Effector memory CD8-positive, alpha-beta T cell (primary cell): ENCODE measurements at regions not wholly inside any gene's neighbourhood (a gene's known extent, or its start where the extent isn't known, plus 50 kb on each side); places are given as distances from the start of the nearest gene placed in this dataset.
A peak's percentile ranks its signal among the peaks of the same experiment; 100 is the strongest.

Experiments
- ATAC-seq: fragments of 150-1000 bp; cut with Tn5 transposase; replicated peaks from 2 replicates; pipeline ENCODE4 v1.10.0; 2021; ENCODE audit warnings: mild to moderate bottlenecking, moderate library complexity
- DNase-seq, 3 experiments: peaks; one replicate each; pipeline ENCODE4 v3.0.0; 2021
- H3K27ac Mint-ChIP-seq, 2 donors: one replicate each; pipeline ENCODE4 v1.8.0; 2022; ENCODE audit warnings: mild to moderate bottlenecking in 2 of 2, mixed read lengths in 2 of 2, moderate library complexity in 2 of 2
- H3K27me3 Mint-ChIP-seq, 2 donors: one replicate each; pipeline ENCODE4 v1.8.0; 2022; ENCODE audit warnings: mixed read lengths in 2 of 2
- H3K36me3 Mint-ChIP-seq: one replicate; pipeline ENCODE4 v1.8.0; 2022; ENCODE audit warnings: mild to moderate bottlenecking, moderate library complexity, mixed read lengths; ENCODE audit not compliant: insufficient read depth
- H3K4me1 Mint-ChIP-seq, 2 donors: one replicate each; pipeline ENCODE4 v1.8.0; 2022; ENCODE audit warnings: low read depth in 2 of 2, mixed read lengths in 2 of 2
- H3K4me3 Mint-ChIP-seq, 2 donors: one replicate each; pipeline ENCODE4 v1.8.0; 2022; ENCODE audit warnings: mild to moderate bottlenecking in 2 of 2, mixed read lengths in 2 of 2, moderate library complexity in 2 of 2
- H3K9me3 Mint-ChIP-seq, 2 donors: one replicate each; pipeline ENCODE4 v1.8.0; 2022; ENCODE audit warnings: mixed read lengths in 2 of 2

DNA sequence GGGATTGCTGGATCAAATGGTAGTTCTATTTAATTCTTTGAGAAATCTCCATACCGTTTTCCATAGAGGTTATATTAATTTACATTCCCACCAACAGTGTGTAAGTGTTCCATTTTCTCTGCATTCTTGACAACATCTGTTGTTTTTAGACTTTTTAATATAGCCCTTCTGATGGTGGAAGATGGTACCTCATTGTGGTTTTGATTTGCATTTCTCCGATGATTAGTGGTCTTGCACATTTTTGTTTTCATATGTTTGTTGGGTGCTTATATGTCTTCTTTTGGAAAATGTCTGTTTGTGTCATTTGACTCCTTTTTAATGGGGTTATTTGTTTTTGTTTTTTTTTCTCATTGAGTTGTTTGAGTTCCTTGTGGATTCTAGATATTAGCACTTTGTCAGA is 75.3 kb upstream of the PUDP start:
- no peaks in the 10 kb centered on the region for H3K36me3 Mint-ChIP-seq
- H3K9me3 Mint-ChIP-seq = no peaks in the 10 kb centered on the region
- no peaks in the 10 kb centered on the region for H3K27me3 Mint-ChIP-seq
- DNase-seq = no peak
- peaks cover 0 to 1% of the 10 kb centered on the region in 2 donors for H3K4me1 Mint-ChIP-seq
- H3K27ac Mint-ChIP-seq = no peak overlapping the region
- H3K4me3 Mint-ChIP-seq = no peak overlapping the region
- no peak for ATAC-seq

DNA sequence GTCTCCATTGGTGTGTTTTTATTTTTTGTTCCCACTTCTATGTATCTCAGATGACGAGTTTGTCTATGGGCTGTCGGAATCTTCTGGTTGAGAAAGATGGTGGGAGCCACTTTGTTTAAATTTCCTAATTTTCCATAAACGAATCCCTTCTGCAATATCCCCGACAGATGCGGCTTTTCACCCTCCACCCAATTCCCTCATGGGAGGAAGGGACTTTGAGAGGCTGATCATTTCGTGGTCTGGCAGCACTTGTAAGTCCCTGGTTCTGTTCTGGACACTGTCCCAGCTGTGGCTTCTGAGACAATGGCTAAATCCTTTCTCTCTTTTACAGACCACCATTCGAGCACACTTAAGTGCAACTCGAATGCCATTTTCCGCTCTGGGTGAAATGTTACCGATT is 72.2 kb upstream of the PUDP start:
- Mint-ChIP-seq H3K27ac (no peak overlapping the region), H3K36me3 (no peaks in the 10 kb centered on the region), H3K27me3 (no peaks in the 10 kb centered on the region), H3K4me3 (no peak overlapping the region), H3K4me1 (peaks cover 0 to 1% of the 10 kb centered on the region in 2 donors), H3K9me3 (no peaks in the 10 kb centered on the region)
- DNase-seq (no peak), ATAC-seq (no peak)

DNA sequence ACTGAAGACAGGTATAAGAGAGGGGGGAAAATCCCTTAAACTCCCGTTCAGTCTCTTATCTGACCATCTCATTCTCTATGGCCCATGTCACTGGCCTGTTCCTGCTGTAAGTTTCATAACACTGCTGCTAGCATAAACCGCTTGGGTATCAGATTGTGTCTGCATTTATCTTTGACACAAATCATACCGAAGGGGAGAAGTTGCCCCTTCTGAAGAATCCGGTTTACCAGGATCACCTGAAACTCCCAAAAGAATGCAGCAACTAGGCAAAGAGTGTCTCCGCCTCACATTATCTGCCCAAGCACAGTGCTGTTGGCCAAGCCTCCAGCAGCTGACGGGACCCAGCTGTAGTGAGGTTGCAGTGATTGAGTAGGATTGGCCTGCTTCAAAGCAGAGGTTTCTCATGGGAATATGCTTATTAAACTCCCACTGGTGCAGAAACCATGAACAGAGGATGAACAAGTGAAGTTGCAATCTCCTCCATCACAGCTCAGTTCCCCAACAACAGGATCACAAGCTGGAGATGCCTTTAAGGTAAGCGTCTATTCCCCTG is 71.3 kb upstream of the PUDP start:
- Mint-ChIP-seq H3K27ac (no peak overlapping the region), H3K4me1 (peaks cover 0 to 1% of the 10 kb centered on the region in 2 donors), H3K9me3 (no peaks in the 10 kb centered on the region), H3K4me3 (no peak overlapping the region), H3K36me3 (no peaks in the 10 kb centered on the region), H3K27me3 (no peaks in the 10 kb centered on the region)
- ATAC-seq (no peak), DNase-seq (no peak)

DNA sequence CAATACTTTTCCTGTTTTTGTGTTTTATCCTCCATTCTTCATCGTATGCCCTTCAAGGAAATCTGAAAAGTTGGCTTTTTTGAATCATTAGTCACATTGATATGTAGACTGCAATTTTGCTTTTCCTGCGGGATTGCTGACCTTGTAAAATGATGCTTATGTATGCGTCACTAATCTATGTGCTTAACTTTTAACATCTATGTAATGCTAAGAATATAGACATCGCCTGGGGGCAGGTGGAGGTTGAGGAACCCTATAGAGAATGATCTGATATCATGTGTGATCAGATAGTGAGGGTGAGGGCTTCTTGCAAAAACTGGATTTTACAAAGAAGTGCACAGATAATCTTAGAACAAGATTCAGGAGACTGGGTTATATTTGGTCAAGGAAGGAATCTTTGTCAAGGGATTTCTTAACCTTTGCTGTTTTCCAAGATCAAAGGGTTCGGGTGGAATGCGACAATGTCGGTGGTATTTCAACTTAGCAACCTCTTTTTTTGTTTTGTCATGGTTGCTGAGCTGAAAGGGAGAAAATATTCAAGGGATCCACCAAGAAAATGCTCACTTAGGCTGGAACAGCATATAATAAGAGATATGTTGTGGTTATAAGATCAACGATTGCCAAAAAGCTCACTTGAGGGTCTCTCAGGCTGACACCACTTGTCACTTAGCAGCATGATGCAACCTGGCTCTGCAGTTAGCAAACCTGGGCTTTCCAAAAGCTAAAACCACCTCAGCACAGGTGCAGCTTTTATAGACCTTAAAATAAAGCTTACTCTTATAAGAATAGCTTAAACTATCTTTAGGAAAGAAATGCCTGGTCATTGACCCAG is 70.6 kb upstream of the PUDP start:
- DNase-seq (no peak), ATAC-seq (no peak)
- Mint-ChIP-seq H3K27ac (no peak overlapping the region), H3K27me3 (no peaks in the 10 kb centered on the region), H3K36me3 (no peaks in the 10 kb centered on the region), H3K4me3 (no peak overlapping the region), H3K4me1 (peaks cover 0 to 1% of the 10 kb centered on the region in 2 donors), H3K9me3 (no peaks in the 10 kb centered on the region)

DNA sequence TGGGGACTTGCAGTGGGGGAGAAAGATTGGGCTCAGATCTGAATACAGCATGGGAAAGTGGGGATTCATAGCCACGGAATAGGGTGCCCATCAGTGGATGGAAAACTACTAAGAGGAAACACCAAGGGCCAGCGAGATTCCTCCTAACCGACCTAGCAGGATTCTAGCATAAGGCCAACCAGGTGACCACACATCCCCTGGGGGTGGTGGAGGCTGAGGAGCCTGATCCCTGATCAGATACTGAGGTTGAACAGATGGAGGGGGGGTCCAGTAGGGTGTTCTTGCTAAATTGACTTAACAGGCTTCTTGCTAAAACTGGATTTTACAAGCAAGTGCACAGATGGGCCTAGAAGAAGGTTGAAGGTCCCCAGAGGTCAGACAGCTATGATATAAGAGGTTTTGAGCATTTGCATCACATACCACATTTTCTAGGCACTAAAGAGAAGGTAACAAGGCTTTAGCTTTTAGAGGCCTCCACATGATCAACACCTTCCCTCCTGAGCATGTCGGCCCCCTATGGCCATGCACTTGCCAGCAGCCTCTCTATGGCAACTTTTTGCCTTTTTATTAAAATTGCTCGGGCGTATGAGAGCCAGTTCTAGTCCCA is 69.1 kb upstream of the PUDP start:
- Mint-ChIP-seq H3K9me3 (no peaks in the 10 kb centered on the region), H3K4me1 (no peaks in the 10 kb centered on the region), H3K27me3 (no peaks in the 10 kb centered on the region), H3K4me3 (no peak overlapping the region), H3K27ac (no peak overlapping the region), H3K36me3 (no peaks in the 10 kb centered on the region)
- DNase-seq = no peak
- no peak for ATAC-seq

DNA sequence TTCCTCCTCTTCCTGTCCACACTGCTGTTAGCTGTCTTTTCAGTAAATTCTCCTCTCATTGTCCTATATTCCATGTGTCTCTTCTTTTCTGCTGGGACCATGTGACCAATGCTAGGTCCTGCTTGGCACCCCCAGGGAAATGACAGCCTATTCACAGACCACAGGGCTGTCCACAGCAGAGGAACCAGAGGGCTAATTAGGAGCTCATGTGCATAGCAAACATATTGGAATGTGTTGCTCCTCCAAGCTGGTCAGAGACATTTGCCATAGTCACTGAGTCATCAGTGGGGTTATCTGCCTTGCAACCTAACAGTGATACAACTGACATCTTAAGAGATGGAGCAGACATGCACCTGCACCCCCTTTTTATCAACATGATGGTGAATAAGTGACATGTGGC is 67.9 kb upstream of the PUDP start:
- DNase-seq = no peak
- H3K4me3 Mint-ChIP-seq = no peak overlapping the region
- H3K9me3 Mint-ChIP-seq = no peaks in the 10 kb centered on the region
- no peaks in the 10 kb centered on the region for H3K36me3 Mint-ChIP-seq
- H3K27me3 Mint-ChIP-seq = no peaks in the 10 kb centered on the region
- ATAC-seq = no peak
- H3K4me1 Mint-ChIP-seq = no peaks in the 10 kb centered on the region
- no peak overlapping the region for H3K27ac Mint-ChIP-seq

DNA sequence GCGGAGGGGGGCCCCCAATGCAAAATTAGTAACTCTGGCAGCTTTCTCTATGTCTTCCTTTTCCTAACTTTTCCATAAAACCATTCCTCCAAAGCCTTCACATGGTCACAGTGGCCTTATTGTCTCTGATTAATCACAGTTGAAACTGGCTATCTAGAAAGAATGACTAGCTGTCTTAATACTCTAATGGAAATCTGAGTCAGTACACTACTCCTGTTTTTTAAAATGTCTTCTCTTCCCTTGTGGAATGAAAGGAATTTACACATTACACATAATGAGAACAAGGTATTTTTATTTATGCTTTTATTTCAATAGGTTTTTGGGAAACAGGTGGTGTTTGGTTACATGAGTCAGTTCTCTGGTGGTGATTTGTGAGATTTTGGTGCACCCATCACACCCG is 66.3 kb upstream of the PUDP start:
- DNase-seq = no peak
- Mint-ChIP-seq H3K4me1 (no peaks in the 10 kb centered on the region), H3K27ac (no peak overlapping the region), H3K27me3 (no peaks in the 10 kb centered on the region), H3K4me3 (no peak overlapping the region), H3K9me3 (no peaks in the 10 kb centered on the region), H3K36me3 (no peaks in the 10 kb centered on the region)
- ATAC-seq = no peak

DNA sequence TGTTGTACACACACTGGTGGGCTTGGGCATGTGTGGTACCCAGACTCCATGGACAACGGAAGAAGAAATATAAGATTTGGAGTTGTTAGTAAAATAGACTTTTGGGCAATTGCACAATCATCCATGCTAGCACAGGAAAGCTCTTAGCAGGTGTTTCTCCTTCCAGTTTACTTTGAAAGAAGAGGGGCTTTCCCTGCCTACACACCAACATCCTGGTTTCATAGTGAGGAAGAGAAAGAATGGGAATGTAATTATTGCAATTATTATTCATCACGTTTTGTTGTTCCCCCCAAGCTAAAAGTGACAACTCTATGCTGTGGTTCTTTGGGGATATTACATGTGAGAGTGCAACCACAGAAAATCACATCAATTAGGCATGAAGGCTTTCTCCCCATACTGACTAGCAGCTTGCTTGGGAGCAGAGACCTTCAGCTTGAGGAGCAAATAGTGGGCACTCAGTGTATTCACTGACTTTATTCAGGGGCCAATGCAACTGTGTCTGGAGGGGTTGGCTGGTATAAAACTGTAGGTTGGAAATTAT is 57.2 kb upstream of the PUDP start:
- no peak for ATAC-seq
- Mint-ChIP-seq H3K9me3 (no peaks in the 10 kb centered on the region), H3K27ac (no peak overlapping the region), H3K36me3 (no peaks in the 10 kb centered on the region), H3K27me3 (no peaks in the 10 kb centered on the region), H3K4me1 (no peaks in the 10 kb centered on the region), H3K4me3 (no peak overlapping the region)
- no peak for DNase-seq

DNA sequence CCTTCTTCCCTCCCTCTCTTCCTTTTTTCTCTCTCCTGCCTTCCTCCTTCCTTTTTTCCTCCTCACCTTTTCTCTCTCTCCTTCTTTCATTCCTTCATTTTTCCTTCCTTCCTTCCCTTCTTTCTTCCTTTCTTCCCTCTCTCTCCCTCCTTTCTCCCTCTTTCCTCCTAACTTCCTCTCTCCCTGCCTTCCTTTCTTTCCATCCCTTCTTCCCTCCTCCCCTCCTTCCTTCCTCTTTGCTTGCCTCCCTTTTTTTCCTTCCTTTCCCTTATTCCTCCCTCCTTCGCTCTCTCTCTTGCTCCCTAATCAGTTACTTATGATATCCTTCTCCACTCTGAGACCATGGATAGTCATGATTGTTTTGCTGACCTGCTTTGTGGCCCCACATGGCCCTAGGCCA is 56.7 kb upstream of the PUDP start:
- Mint-ChIP-seq H3K4me1 (no peaks in the 10 kb centered on the region), H3K4me3 (no peak overlapping the region), H3K27me3 (no peaks in the 10 kb centered on the region), H3K27ac (peak overlapping the region in 1 of 2 donors; percentile 58), H3K9me3 (no peaks in the 10 kb centered on the region), H3K36me3 (no peaks in the 10 kb centered on the region)
- ATAC-seq (no peak), DNase-seq (no peak)

DNA sequence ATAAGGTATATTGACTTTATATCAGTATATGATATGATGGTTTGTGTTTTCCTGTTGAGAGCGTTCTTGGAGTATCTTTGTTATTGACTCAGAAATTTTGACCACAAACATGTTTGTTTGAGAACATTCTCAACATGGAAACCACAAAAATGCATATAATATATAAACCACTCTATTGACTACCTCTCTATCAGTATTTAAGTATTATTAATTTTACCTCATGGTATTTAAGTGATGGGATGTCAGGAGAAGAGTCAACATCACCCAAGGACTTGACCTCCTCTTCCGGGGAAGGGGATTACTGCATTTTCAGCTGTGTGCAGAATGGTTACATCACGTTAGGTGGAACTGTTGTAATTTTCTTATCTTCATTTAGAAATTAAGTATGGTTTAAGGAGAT is 54.3 kb upstream of the PUDP start:
- Mint-ChIP-seq H3K4me3 (no peak overlapping the region), H3K27ac (no peak overlapping the region), H3K4me1 (no peaks in the 10 kb centered on the region), H3K27me3 (no peaks in the 10 kb centered on the region), H3K36me3 (no peaks in the 10 kb centered on the region), H3K9me3 (no peaks in the 10 kb centered on the region)
- ATAC-seq = no peak
- DNase-seq = no peak

DNA sequence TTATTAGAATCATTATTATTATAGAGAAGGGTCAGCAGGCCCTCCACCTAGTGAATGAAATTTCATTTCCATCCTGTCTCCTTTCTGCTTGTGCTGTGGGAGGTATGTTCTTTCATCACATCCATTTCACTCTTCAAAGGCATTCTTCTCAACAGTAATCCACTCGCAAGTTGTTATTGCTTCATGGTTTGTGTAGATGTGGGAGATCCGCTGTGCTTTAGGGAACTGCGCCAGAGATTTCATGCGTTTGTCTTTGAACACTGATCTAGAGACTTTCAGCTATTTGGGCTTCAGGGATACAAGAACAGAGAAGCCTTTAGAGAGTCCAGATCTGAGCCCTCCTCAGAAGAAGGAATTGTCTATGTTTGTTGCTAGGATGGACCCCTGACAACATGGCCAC is 53.5 kb upstream of the PUDP start:
- Mint-ChIP-seq H3K27me3 (no peaks in the 10 kb centered on the region), H3K9me3 (no peaks in the 10 kb centered on the region), H3K4me1 (no peaks in the 10 kb centered on the region), H3K27ac (no peak overlapping the region), H3K4me3 (no peak overlapping the region), H3K36me3 (no peaks in the 10 kb centered on the region)
- no peak for DNase-seq
- no peak for ATAC-seq

DNA sequence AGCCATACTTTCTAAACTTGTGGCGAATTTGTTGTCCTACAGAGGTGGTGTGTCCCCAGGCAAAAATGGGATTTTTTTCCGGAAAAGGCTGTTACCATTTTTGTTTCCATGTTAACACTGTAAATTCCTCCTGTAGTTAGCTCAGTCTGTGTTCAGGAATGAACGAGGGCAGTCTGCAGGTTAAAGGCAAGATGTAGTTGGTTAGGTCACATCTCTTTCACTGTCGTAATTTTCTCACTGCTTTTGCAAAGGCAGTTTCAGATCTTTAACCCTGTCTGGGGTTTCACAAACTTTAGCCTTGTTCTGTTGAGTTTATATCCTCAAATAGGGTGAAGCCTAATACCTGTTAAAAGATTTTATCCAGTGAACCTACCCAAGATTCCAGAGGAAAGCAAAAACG is 50.5 kb upstream of the PUDP start:
- Mint-ChIP-seq H3K4me3 (no peak overlapping the region), H3K27me3 (no peaks in the 10 kb centered on the region), H3K36me3 (no peaks in the 10 kb centered on the region), H3K9me3 (no peaks in the 10 kb centered on the region), H3K4me1 (no peaks in the 10 kb centered on the region), H3K27ac (no peak overlapping the region)
- no peak for ATAC-seq
- no peak for DNase-seq
